Stimulated activated CD4-positive, alpha-beta T cell treated with anti-CD3 and anti-CD28 coated beads, Interleukin-12 subunit alpha, Interleukin-12 subunit beta, amount 100 ng/mL, for 48 hours (primary cell): ENCODE measurements at regions not wholly inside any gene's neighbourhood (a gene's known extent, or its start where the extent isn't known, plus 50 kb on each side); places are given as distances from the start of the nearest gene placed in this dataset.

ENCODE experiments used
- DNase-seq, 3 donors: peaks; one replicate each; pipeline ENCODE4 v3.0.0-alpha.2; 2020; ENCODE audit warnings: low read depth in 2 of 3, low spot score in 1 of 3

DNA sequence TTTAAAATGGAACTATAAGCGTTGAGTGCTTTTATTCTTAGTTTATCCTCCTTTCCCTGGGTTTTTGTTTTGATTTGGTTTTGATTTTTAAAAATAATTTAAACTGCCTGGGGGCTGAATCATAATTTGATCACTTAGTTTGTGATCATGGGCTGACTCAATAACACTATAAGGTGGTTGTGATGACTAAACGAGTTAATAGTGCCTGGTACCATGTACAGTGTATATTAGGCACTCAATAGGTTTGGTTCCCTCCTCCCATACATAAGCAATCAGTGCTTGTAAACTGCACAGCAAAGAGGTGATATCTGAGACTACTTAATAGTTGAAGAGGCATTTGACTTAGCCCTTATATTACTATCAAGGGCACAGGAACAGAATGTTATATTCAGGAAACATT is 200.9 kb upstream of the RFC3 start:
- DNase-seq = no peak

DNA sequence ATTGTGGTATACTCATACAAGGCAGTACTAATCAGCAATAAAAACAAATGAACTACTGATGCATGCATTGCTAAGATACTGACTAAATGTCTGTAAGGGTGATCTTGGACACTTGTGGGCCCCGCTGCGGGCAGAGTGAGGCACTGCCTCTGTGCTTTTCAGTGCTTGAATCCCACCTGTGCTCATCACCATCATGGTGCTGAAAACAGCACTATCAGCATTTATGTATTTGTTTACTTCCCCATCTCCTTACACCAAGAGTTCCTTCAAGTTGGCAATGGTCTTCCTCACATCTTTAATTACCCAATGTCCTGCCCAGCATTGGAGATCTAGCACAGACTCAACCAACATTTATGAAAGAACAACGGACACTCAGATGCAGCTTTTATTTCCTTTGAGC is 193.7 kb upstream of the RFC3 start:
- no peak for DNase-seq

DNA sequence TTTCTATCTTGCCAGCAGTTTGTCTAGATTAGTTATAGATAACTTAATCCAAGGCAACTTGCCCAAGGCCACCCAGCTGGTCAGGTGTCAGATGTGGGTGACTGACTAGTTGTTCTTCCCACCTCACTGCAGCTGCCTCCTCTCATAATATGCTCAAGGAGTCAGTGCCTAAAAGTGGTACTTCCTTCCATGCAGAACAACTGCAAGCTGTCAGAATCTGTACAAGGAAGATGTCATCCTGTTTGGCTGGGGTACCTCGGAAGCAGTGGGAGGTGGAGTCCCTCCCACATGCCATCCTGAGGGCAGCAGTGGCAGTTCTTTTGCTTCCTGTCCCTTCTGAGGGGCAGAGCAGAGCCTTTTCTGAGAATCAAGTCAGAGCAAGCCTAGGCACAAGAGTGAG is 193.2 kb upstream of the RFC3 start:
- DNase-seq = no peak

DNA sequence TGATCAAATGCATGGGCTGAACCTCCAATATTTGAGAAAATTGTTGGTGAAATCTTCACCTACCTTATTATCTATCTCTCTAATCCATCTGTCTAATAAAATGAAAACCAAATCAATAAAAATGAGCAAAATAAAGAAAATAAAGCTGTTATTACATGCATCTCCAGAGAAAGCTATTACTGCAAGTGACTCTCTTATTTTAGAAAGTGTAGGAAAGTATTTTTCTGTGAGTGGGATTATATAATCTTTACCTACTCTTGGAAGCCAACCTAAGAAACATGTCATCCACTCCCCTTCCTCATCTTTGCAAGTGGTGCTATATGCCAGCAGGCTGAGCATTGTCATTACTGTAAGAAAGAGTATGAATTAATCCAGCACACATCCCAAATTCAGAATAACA is 191.5 kb upstream of the RFC3 start:
- DNase-seq = no peak

DNA sequence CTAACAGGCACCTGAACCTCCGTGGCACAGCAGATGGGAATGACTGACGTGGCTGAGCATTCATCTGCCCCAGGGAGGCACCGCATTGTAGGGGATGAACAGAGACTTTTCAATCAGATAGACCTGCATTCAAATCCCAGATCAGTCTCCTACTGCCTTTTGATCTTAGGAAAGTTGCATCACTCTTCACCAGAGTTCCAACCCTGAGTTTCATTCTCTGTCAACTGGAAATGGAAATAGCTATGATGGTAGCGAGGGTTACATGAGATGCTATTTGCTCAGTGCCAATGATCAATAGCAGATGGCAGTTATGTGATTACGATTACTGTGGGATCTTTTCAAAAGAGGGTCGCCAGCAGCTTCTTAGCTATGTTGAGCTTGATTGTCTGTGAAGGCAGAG is 189.3 kb upstream of the RFC3 start:
- DNase-seq = no peak

DNA sequence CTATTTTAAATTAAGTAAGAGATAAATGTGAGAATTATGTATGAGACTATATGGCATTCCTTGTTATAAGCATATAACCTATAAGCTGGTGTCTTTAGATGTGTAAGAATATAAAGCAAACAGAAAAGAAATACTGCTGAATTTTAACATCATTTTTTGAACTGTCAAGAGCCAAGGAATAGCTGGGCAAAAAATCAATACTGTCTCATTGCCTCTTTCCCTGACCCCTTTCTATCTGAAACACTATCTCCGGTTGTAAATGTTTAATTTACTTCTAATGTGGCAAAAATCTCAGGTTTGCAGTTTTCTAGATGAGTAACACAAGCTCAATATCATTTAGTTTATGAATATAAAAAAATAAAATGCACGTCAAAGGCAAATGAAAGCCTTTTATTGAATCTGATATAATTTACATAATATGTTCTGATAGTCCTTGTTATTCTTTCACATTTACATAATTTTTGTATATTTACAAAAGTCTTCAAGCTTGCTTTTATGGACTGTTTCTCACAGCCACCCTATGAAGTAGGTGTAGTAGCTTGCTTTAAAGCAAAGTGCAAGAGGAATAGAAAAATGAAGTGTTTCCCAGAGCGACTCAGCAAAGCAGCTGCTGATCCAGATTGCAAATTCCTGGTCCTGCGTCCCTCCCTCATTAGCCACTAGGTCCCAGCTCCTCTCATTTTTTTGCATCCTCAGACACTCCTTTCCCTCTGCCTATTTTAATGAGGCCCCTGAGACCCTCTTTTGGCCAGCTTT is 188.2 kb upstream of the RFC3 start:
- DNase-seq = no peak

DNA sequence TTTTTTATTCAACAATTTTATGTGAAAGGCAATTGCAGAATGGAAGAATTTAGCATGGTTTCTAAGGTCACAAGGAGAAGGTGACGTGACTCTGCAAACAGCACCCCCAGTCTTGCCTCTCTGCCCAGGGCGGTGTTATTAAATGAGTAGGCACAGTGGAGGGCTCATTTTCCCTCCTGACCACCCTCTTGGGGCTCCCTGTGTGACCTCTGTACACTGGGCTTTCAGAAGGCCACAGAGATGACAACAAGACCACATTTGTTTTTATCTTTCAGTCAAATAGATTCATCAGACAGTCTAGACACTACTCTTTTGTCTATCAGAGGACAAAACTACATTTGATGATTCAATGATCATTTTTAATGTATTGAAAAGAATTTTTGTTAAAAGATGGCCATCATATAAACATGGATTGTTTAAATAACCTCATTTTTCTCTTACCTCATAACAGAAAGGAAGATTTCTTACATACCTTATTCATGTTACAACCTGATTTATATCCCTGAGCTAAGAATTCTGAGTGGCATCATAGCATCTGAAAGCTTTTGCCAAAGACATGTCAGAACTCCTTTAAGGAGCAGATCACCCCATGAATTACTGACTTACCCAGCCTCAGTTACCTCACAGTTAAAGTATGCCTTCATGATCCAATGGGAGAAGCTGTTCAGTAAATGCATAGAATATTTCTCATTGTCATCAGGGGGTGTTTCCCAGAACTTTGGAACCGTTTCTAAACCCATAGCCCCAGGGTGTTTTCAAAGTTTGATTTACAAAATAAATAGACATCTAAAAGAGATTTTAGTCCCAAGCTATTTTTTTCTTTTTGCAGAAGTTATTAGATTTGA is 184.0 kb upstream of the RFC3 start:
- DNase-seq = no peak

DNA sequence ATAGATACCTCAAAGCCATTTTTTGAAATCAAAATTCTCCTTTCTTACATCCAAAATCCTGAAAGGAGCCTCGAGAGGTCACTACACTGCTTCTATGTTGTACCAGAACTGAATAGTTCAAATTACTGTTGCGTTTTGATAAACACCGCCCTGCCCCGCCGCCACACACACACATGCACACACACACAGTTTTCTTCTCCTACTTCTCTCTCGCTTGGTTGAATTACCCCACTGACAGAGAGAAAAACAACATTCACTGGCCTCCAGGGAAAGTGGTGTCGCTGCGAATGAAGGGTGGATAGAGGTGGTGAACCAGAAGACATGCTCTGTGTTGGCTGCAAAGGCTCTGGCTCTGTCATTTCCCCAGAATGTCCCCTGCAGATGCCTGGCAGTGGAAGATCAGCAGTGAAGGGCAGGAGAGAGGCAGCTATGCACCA is 183.4 kb upstream of the RFC3 start:
- DNase-seq = no peak

DNA sequence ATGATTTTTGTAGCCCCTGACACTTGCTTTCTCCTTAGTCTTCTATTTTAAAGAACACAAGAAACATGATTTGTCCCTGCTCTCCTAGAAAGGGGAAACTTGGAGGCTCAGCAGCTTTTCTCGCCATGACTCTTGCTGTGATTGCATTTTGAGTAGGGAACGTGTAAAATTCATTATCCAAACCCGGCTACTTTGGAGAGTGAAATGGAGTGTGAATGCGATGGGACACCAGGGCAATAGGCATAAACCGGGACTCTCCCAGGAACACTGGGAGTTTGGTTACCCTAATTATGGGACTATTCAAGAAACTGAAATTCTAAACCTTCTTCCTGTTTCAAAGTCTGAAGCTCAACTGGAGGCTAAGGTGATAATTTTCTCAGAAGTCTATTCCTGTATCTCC is 181.7 kb upstream of the RFC3 start:
- DNase-seq = no peak

DNA sequence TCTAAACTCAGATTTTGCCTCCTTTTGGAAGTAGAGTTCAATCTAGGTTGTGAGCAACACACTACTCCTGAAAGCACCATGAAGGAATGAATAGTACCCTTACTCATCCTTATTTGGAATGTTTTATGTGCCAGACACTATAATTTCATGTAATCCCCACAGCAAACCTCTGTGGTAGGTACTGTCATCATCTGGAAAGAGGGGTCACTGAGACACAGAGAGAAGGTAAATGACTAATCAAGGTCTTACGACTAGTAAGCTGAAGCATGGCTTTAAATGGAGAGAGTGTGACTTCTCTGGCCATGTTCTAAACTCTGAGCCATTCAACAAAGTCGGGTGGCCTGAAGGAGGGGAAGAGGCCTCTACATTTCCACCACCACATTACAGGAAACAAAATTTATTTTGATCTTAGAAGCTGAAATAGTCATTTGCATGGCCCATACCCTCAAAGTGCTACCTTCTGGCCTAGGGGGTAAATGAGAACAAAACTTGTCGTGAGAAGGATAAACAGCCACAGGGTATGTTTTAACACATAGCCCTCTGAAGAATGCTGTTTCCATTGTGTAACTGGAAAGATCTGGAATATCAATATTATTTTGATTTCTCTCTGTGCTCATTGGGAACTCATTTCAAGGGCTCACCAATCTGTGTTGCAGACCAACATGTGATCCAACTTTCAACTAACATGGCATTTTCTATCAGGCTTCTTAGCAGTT is 180.8 kb upstream of the RFC3 start:
- DNase-seq = no peak

DNA sequence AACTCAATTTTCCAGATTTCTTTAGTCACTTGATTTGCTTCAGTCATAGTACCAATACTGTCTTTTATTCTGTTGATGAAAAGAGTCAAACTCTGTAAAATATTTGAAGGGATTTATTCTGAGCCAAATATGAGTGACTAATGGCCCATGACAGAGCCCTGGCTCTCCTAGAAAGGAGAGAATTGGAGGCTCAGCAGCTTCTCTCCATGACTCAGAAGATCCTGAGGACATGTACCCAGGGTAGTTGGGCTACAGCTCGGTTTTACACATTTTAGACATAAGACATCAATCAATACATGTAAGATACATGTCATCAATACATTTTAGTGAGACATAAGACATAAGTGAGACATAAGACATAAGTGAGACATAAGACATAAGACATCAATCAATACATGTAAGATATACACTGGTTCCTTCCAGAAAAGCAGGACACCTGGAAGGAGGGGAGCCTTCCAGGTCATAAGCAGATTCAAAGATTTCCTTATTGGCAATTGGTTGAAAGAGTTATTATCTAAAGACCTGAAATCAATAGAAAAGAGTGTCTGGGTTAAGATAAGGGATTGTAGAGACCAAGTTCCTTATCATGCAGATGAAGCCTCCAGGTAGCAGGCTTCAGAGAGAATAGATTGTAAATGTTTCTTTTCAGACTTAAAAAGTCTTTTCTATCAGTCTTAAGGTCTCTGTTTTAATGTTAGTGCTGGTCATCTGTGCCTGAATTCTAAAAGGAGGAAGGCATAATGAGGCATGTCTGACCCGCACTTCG is 179.8 kb upstream of the RFC3 start:
- DNase-seq = no peak

DNA sequence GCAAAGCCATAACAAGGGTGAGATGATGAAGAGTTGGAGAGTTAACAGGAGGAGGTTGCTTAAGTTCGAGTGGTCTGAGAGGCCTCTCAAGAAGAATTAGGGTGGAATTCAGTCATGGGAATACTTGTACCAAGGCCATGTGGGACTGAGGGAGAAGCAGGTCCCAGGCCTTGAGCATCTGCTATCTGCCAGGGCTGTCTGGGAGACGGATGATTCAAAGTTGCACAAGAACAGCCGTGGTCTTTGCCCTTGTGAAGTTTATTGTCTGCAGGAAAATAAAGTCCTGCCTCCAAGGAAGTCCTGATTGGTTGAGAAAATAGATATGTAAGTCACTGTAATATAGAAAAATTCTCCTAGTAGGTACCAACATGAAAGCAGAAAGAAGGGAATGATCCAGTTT is 178.8 kb upstream of the RFC3 start:
- no peak for DNase-seq

DNA sequence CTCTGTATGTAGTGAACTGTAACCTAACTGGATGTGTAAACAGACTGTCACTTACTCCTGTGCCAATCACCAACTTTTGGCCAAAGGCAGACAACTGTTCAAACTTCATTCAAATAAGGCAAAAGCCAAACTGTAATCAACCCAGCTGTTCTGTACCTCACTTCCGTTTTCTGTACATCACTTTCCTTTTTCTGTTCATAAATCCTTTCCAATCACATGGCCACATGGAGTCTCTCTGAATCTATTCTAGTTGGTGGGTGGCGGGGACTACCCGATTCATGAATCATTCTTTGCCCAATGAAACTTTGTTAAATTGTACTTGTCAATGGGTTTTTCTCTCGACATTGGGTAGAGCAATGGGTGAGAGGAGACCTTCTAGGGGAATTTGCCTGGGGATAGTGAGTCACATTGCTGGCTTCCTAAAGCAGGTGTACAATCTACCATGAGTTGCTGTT is 178.3 kb upstream of the RFC3 start:
- DNase-seq = peak; percentile 33 to 59 (median 53)

DNA sequence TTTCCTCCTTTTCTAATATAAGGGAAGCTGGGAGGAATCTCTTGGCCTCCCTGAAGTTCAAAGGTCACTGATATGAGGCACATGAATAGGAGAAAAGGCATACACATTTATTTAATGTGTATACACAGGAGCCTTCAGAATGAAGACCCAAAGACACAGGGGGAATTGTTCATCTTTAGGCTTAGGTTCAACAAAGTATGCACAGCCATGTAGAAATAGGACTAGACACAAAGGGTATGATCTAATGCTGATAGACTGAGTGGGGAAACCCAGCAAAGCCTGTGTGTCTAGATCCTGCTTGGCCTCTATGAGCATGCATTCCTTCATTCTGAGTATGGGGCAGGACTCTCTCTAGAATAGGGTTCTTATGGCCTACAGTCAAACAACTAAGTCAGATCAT is 177.1 kb upstream of the RFC3 start:
- no peak for DNase-seq

DNA sequence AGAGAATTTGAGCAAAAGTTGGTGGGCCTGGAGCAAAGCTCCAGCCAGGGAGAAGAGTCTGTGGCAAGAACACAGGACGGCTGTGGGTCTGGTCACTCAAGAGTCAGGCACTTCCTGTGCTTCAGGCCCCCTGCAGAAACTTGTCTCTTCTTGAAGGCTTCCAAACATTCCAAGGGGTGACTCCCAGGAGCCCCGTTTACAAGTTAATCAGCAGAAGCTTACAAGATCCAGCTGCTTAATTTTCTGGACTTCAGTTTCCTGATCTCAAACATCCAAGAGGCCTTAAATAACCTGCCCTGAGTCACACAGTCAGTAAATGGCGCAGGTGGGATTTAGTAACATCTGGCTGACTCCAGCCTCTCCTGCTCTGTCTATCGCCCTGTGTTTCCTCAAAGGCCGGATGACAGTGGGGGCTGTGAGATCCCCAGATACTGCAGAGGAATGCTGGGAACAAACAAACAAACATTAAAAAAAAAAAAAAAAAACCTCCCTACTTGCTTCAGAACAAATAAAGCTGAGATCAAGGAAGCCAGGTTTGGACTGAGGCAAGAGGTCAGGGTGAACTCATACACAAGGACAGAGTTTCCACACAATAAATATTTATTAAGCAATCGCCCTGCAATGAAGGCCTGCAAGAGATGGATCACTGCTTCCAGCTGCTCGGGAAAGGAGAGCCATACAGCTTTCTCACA is 175.4 kb upstream of the RFC3 start:
- no peak for DNase-seq

DNA sequence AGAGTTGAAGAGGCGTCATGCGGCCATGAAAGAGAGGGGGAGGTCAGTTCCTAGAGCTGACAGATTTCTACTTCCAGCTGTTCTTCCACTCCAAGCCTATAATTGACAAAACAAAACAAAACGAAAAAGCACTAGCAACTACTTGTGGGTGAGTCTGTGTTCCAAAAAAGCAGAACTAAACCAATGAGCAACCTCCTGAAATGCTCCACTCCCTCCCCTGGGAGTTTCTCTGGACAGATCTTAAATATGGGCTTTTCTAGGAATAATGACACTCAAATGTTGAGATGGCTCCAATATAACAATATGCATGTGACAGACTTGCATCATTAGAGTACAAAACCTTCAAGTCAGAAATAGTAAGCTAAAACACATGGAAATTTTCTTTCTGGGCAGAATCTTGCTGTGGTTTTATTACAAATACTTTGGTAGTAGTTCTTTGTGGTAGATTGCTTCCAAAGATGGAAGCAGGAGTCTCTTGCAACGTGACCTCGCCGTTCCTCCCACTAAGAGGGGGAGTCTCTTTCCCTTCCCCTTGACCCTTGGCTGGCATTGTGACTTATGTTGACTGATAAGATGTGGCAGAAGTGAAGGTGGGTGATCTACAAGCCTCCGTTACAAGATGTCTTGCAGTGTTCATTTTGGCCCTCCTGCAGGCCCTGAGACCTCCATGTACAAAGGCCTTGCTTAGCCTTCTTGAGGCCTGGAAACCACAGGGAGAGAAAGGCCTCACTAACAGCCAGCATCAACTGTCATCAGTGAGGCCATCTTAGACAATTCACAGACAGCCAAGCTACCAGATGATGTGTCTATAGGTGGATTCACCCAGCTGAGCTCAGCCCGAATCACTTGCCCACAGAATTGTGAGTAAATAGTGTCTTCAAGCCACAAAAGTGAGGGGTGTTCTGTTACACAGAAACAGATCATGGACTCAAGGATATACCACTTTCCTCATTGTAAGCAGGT is 173.1 kb upstream of the RFC3 start:
- no peak for DNase-seq

DNA sequence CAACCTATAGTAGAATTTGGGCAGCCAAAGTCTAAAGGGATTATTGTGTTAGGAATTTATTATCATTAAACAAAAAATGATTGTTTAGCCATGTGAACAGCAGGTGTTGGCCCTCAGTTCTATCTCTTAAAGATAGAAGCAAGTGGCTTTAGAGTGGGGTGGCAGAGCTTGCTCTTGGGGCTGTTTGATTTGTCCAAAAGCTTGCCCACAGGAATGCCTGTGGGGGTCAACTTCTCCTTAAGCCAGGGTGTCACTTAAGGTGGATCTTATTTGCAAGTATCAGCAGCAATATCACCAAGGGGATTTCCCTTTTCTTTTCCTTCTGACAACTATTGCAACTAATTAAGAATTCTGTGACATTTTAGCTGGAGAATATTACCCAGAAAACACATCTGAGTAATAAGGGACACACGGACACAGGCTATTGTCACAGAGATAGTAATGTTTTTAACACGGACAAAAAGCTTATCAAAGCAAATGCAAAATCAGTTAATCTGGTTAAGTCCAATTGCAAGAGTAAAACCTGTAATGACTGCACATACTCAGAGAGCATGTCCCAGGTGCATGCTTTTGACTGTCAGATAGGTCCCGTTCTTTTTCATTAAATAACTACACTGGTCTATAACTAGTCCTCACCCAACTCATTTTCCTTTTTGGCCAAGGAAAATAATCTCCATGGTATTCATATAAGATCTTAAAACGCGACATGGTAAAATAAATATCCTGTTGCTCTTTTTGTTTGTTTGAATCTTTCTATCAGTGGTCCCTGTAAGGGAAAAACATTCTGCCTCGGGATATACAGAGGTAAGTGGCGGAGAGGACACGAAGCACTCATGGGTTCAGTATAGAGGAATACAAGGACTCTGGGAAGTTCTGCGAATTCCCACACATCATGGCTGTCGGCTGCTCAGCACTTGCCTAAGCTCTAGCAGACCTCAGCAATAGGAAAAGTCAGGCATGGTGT is 172.1 kb upstream of the RFC3 start:
- DNase-seq = no peak

DNA sequence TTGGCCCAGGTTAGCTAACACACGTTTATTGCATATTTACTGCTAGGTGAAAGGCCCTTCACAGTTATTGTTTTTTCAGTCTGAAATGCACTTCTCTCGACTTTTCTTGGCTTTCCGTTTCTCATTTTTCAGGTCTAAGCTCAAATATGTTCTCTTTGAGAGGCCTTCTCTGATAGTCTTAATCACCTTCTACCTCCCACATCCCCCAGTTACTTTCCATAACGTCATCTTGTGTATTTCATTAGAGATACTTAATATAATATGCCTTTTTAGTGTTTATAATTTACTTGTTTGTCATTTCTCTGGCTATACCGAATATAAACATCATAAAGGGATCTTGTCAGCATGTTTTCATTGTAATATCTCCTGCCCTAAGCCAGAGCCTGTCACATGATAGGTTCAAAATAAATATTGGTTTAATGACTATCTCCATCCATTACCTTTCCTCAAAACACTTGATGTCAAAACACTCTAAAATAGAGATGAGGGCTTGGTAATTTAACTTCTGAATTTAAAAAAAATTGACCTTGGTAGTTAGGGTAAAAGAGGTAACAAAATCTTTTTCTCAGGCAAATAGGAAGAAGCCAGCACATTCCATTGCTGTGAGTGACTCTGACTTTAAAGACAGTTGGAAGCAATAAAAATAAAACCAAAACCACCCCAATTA is 168.6 kb upstream of the RFC3 start:
- DNase-seq = no peak
